Ascending aorta (tissue), 2 donors: ENCODE measurements at regions not wholly inside any gene's neighbourhood (a gene's known extent, or its start where the extent isn't known, plus 50 kb on each side); places are given as distances from the start of the nearest gene placed in this dataset.

Experiments
- DNase-seq, 2 donors: peaks; one replicate each; pipeline ENCODE4 v3.0.0-alpha.2; 2019; ENCODE audit warnings: low spot score in 2 of 2
- H3K27ac ChIP-seq, 2 donors: fragments of 200-600 bp; sonication (generic); one replicate each; pipeline ENCODE4 v1.5.1; 2016 to 2017; ENCODE audit warnings: mild to moderate bottlenecking in 1 of 2
- H3K27me3 ChIP-seq: fragments of 200-600 bp; sonication (generic); one replicate; pipeline ENCODE4 v1.5.1; 2017
- H3K36me3 ChIP-seq, 2 donors: fragments of 200-600 bp; sonication (generic); one replicate each; pipeline ENCODE4 v1.5.1; 2016
- H3K4me1 ChIP-seq, 2 donors: fragments of 200-600 bp; sonication (generic); one replicate each; pipeline ENCODE4 v1.5.1; 2016 to 2017; ENCODE audit warnings: mild to moderate bottlenecking in 1 of 2
- H3K4me3 ChIP-seq, 2 donors: fragments of 200-600 bp; sonication (generic); one replicate each; pipeline ENCODE4 v1.5.1; 2016 to 2017; ENCODE audit warnings: mild to moderate bottlenecking in 1 of 2
- H3K9me3 ChIP-seq, 2 donors: fragments of 200-600 bp; sonication (generic); one replicate each; pipeline ENCODE4 v1.5.1; 2016
- intact Hi-C: fragments of 100-400 bp; cut with DNase I; formaldehyde crosslinking; loops from one replicate; pipeline ENCODE4 v1.15.1; 2023
- TF ChIP-seq, protein P1 (sequence below), 3 experiments: fragments of 200-600 bp in 2 of 3; fragments of 450-650 bp in 1 of 3; sonication (generic) in 2 of 3; IDR thresholded peaks; one replicate each; pipeline ENCODE4 v1.5.1; 2016 to 2019; ENCODE audit warnings: antibody characterized with exemption in 3 of 3, mild to moderate bottlenecking in 1 of 3, moderate library complexity in 1 of 3

DNA sequence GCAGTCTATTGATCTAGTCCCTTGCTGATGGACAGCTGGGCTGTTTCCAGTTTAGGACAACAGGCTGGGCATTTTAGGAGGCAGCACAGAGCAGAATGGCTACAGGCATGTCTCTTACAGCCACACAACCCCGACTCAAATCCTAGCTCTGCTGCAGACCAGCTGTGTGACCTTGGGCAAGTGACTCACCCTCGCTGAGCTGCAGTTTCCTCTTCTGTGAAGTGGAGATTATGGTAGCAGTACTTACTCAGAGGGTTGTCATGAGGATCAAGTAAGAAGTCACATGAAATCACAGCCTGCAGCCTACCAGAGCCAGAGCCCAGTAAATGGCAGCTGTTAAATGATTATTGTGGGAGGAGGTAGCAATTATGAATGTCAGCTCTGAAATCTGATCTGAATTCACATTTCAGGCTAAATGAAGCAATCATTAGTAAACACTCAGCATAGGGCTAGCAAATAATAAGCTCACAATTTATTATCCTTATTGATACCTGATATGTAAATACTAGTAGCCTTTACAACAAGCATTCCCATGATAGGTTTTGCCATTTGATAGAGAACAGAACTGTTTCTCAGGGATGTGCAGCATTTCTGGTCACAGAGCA, 58.9 kb downstream of the MYEOV start:
- no peaks in the 10 kb centered on the region for H3K36me3 ChIP-seq
- no peaks in the 10 kb centered on the region for H3K9me3 ChIP-seq
- DNase-seq: no peak
- TF ChIP-seq, protein P1, sequence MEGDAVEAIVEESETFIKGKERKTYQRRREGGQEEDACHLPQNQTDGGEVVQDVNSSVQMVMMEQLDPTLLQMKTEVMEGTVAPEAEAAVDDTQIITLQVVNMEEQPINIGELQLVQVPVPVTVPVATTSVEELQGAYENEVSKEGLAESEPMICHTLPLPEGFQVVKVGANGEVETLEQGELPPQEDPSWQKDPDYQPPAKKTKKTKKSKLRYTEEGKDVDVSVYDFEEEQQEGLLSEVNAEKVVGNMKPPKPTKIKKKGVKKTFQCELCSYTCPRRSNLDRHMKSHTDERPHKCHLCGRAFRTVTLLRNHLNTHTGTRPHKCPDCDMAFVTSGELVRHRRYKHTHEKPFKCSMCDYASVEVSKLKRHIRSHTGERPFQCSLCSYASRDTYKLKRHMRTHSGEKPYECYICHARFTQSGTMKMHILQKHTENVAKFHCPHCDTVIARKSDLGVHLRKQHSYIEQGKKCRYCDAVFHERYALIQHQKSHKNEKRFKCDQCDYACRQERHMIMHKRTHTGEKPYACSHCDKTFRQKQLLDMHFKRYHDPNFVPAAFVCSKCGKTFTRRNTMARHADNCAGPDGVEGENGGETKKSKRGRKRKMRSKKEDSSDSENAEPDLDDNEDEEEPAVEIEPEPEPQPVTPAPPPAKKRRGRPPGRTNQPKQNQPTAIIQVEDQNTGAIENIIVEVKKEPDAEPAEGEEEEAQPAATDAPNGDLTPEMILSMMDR (IDR thresholded peaks at IDR 0.05): no peak
- no peak overlapping the region for H3K27ac ChIP-seq
- no peak overlapping the region for H3K4me3 ChIP-seq
- H3K27me3 ChIP-seq: no peaks in the 10 kb centered on the region
- intact Hi-C loops: no loop called here
- H3K4me1 ChIP-seq: peaks cover 0 to 2% of the 10 kb centered on the region in 2 donors

DNA sequence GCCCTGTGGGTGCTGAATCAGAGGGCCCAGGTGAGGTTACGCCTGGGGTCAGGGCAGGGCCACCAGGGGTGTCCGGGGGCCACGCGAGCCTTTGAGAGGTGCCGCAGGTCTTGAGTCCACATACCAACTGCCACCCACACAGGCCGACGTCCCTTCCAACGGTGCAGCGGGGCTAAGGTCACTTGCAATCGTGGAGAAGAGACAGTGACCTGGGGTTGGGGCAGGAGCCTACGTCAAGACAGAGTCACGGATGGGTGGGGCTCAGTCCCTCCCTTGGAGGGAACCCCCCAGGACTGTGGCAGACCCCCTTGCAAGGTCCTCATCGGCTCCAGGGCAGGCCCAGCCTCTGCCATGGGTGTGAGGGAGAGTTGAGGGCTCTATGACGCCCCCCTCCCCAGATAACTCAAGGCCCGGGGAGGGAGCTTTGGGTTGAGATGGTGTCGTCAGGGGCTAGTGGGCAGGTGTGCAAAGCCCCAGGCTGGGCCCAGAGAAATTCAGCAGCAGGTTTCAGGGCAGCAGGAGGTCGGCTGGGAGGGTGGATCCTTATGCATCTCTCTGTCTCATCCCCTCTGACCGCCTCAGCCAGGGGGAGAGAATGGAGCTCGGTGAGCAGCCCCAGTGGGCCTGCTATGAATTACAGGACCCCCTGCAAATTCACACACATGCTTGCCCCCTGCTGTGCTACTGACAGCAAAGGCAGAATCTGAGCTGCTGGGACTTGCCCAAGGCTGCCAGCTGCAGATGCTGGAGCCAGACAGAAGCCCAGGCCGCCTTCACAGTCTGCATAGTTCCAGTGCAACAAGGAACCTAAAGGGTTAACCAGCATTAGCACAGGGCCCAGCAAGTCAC, 60.0 kb downstream of the MYEOV start:
- H3K4me1 ChIP-seq: peaks cover 0 to 2% of the 10 kb centered on the region in 2 donors
- peak in 1 of 2 donors; percentile 49 for DNase-seq
- TF ChIP-seq, protein P1 (IDR thresholded peaks at IDR 0.05): no peak
- H3K4me3 ChIP-seq: no peak overlapping the region
- H3K36me3 ChIP-seq: no peaks in the 10 kb centered on the region
- H3K27ac ChIP-seq: no peak overlapping the region
- no peaks in the 10 kb centered on the region for H3K27me3 ChIP-seq
- no peaks in the 10 kb centered on the region for H3K9me3 ChIP-seq
- intact Hi-C loops: no loop called here

DNA sequence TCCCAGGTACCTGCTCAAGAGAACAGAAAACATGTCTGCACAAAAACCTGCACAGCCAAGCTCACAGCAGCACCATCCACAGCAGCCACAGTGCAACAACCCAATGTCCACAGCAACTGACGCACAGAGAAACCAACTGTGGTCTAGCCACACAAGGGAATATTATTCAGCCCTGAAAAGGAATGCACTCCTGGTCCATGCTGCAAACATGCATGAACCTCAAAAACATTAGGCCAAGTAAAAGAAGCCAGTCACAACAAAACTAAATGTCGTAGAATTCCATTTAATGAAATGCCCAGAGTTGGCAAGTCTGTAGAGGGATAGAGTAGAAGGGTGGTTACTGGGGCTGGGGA, 60.6 kb downstream of the MYEOV start:
- H3K27ac ChIP-seq: no peak overlapping the region
- intact Hi-C loops: no loop called here
- no peak overlapping the region for H3K4me3 ChIP-seq
- H3K4me1 ChIP-seq: peaks cover 0 to 2% of the 10 kb centered on the region in 2 donors
- TF ChIP-seq, protein P1 (IDR thresholded peaks at IDR 0.05): no peak
- no peaks in the 10 kb centered on the region for H3K36me3 ChIP-seq
- no peak for DNase-seq
- H3K27me3 ChIP-seq: no peaks in the 10 kb centered on the region
- H3K9me3 ChIP-seq: peaks cover 0 to under 1% of the 10 kb centered on the region in 2 donors

DNA sequence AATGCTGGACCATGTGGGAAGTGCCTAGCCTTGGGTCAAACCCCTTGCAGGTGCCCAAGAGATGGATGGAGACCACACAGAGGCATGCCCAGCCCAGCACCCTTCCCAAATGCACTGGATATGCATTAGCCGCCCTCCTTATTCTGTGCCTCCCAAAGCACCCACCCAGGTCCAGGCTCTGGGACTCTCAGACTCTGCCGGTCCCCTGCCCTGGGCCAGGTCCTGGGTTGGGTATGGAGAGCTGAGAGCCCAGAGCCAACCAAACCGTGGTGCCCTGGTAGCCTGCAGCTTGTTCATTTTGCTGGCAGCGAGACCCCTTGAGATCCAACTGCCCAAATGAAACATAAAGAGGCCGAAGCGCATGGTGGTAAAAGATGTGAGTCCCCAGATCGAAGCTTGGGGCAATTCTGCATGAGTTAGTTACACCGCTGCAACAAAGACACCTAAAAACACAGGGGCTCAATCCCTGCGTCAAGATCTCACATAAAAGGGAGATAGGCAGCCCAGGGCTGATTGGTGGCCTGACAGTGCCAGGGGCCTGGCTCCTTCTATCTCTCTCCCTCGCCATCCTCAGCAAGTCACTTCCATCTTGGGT, 61.5 kb downstream of the MYEOV start:
- no peaks in the 10 kb centered on the region for H3K27me3 ChIP-seq
- intact Hi-C loops: no loop called here
- H3K9me3 ChIP-seq: peaks cover 0 to 7% of the 10 kb centered on the region in 2 donors
- TF ChIP-seq, protein P1 (IDR thresholded peaks at IDR 0.05): no peak
- DNase-seq: peak in 1 of 2 donors; percentile 28
- peaks cover 0 to 2% of the 10 kb centered on the region in 2 donors for H3K4me1 ChIP-seq
- H3K36me3 ChIP-seq: no peaks in the 10 kb centered on the region
- H3K4me3 ChIP-seq: no peak overlapping the region
- H3K27ac ChIP-seq: no peak overlapping the region

DNA sequence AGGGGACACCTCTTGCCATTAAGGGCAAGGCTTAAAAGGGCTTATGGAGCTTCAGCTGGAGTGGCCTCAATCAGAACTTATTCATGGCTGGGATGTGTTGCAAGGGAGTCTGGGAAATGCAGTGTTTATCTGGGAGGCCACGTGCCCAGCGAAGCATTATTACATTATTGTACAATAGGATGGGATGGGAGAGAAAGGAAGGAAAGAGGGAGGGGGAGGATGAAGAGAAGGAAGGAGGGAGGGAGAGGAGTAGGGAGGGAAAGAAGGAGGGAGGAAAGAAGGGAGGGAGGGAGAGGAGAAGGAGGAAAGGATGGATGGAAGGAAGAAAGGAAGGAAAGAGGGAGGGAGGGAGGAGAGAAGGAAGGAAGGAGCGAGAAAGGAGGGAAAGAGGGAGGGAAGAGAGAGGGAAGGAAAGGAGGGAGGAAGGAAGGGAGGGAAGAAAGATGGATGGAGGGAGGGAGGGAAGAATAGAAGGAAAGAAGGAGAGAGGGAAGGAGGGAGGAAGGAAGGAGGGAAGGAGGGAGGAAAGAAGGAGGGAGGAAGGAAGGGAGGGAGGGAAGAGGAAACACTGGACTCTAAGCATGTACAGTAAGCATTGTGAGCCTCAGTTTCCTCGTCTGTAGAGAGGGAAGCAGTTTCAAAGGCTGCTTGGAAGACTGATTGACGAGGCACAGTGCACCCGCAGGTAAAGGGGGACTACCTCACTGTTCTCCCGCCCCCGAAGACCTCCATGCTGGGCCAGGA, 62.2 kb downstream of the MYEOV start:
- peaks cover 0 to 7% of the 10 kb centered on the region in 2 donors for H3K9me3 ChIP-seq
- TF ChIP-seq, protein P1 (IDR thresholded peaks at IDR 0.05): no peak
- intact Hi-C loops: no loop called here
- no peaks in the 10 kb centered on the region for H3K27me3 ChIP-seq
- peaks cover 0 to 2% of the 10 kb centered on the region in 2 donors for H3K4me1 ChIP-seq
- H3K27ac ChIP-seq: no peak overlapping the region
- H3K36me3 ChIP-seq: no peaks in the 10 kb centered on the region
- H3K4me3 ChIP-seq: no peak overlapping the region
- no peak for DNase-seq
